ENCODE measurements at regions not wholly inside any gene's neighbourhood (a gene's known extent, or its start where the extent isn't known, plus 50 kb on each side); places are given as distances from the start of the nearest gene placed in this dataset.

- Histone ChIP-seq H3K4me1 (ENCODE audit: control insufficient read depth, insufficient read depth, low read length) (peaks cover 4% of the 10 kb centered on the region; the same call in 1 of the 2 replicates), H3K27ac (ENCODE audit: extremely low read depth, low read depth, low read length) (no peak overlapping the region), H3K9me3 (ENCODE audit: control insufficient read depth, insufficient read depth, low read depth, low read length) (no peaks in the 10 kb centered on the region), H3K4me3 (ENCODE audit: low read depth, low read length) (no peak overlapping the region), H3K36me3 (ENCODE audit: control insufficient read depth in 2 of 2, insufficient read depth in 1 of 2, low read length in 2 of 2) (no peaks in the 10 kb centered on the region)
- ChIA-PET POLR2A (no interaction called here), CTCF (no interaction called here)
- no peak for TF ChIP-seq ZNF221 (tag by site-specific recombination; IDR thresholded peaks at IDR 0.05; ENCODE audit: borderline replicate concordance)
- no peak for TF ChIP-seq ZSCAN5A (tag by site-specific recombination; IDR thresholded peaks at IDR 0.05)
- no peak for TF ChIP-seq HOXD13 (CRISPR knock-in tag; IDR thresholded peaks at IDR 0.05; ENCODE audit: borderline replicate concordance)
- no peak for TF ChIP-seq ZFP37 (tag by site-specific recombination; IDR thresholded peaks at IDR 0.05)
- TF ChIP-seq ZBTB48 (tag by site-specific recombination; IDR thresholded peaks at IDR 0.05): no peak
- no peak for TF ChIP-seq SETDB1 (IDR thresholded peaks at IDR 0.05; ENCODE audit: insufficient read length, low read length)
- TF ChIP-seq PRDM10 (tag by site-specific recombination; IDR thresholded peaks at IDR 0.05): no peak
- TF ChIP-seq ZNF398 (tag by site-specific recombination; IDR thresholded peaks at IDR 0.05): no peak
- TF ChIP-seq ZBTB49 (tag by site-specific recombination; IDR thresholded peaks at IDR 0.05; ENCODE audit: low read depth): no peak
- TF ChIP-seq ZBTB8A (tag by site-specific recombination; IDR thresholded peaks at IDR 0.05): no peak
- TF ChIP-seq TCF7L2 (IDR thresholded peaks at IDR 0.05; ENCODE audit: borderline replicate concordance, low read depth, low read length): no peak
- no peak for TF ChIP-seq ZNF677 (tag by site-specific recombination; IDR thresholded peaks at IDR 0.05)
- no peak for TF ChIP-seq ZIC2 (tag by site-specific recombination; IDR thresholded peaks at IDR 0.05)
- no peak for TF ChIP-seq ZNF416 (tag by site-specific recombination; IDR thresholded peaks at IDR 0.05)
- TF ChIP-seq ZNF274 (IDR thresholded peaks at IDR 0.05; ENCODE audit: low read length): no peak
- TF ChIP-seq ZNF274 (tag by site-specific recombination; IDR thresholded peaks at IDR 0.05; ENCODE audit: borderline replicate concordance): no peak
- TF ChIP-seq ZXDB (tag by site-specific recombination; IDR thresholded peaks at IDR 0.05): no peak
- no peak for TF ChIP-seq ZNF184 (tag by site-specific recombination; IDR thresholded peaks at IDR 0.05)
- TF ChIP-seq ZNF155 (tag by site-specific recombination; IDR thresholded peaks at IDR 0.05): no peak
These were observed 300.3 kb downstream of the MTX2 start for GRCh38 chr2:176569574-176569973.
